ENCODE measurements at regions not wholly inside any gene's neighbourhood (a gene's known extent, or its start where the extent isn't known, plus 50 kb on each side); places are given as distances from the start of the nearest gene placed in this dataset.
"Not testable (repeated sequence)": the region's sequence is repeated elsewhere in the genome, so short reads cannot be mapped to it uniquely, and the experiment has no call there.

GRCh38 chr2:83253848-83254247, 1205.2 kb downstream of the SUCLG1 start:
- TF ChIP-seq CTCF (IDR thresholded peaks at IDR 0.05) (no peak), POLR2A (IDR thresholded peaks at IDR 0.05) (no peak)
- 80 to 92% (median 85%) methylated on average over 1 of the region's 1 CpG for WGBS, 4 donors
- Histone ChIP-seq H3K9me3 (peaks cover 0 to 6% (median 2%) of the 10 kb centered on the region in 12 donors), H3K27ac (no peak overlapping the region), H3K27me3 (no peaks in the 10 kb centered on the region), H3K36me3 (no peaks in the 10 kb centered on the region), H3K4me1 (no peaks in the 10 kb centered on the region), H3K4me3 (no peak overlapping the region)
- DNase-seq (no peak), ATAC-seq (no peak)
- intact Hi-C loops (cut with DNase I), result no loop called here

GRCh38 chr2:83251321-83251872, 1207.7 kb downstream of the SUCLG1 start:
- DNase-seq, result no peak
- intact Hi-C loops (cut with DNase I), result no loop called here
- H3K9me3 ChIP-seq, result peaks cover 0 to 9% (median 2%) of the 10 kb centered on the region in 12 donors
- no peaks in the 10 kb centered on the region for H3K4me1 ChIP-seq
- no peak for TF ChIP-seq POLR2A (IDR thresholded peaks at IDR 0.05)
- TF ChIP-seq CTCF (IDR thresholded peaks at IDR 0.05), result no peak
- no peaks in the 10 kb centered on the region for H3K27me3 ChIP-seq
- 71 to 93% (median 82%) methylated on average over 3 of the region's 3 CpGs for WGBS, 4 donors
- H3K36me3 ChIP-seq, result no peaks in the 10 kb centered on the region
- no peak overlapping the region for H3K4me3 ChIP-seq
- no peak overlapping the region for H3K27ac ChIP-seq
- ATAC-seq, result no peak

- H3K9me3 ChIP-seq; H3K4me1 ChIP-seq; H3K4me3 ChIP-seq; H3K36me3 ChIP-seq; H3K27ac ChIP-seq; H3K27me3 ChIP-seq; ATAC-seq; intact Hi-C loops (cut with DNase I): not testable (repeated sequence)
- peak in 1 of 5 donors; percentile 47 for DNase-seq
- 93 to 94% (median 94%) methylated on average over 18 to 30 of the region's 30 CpGs for WGBS, 4 donors
These were observed 1213.1 kb downstream of the SUCLG1 start for GRCh38 chr2:83245806-83246537.

- H3K4me1 ChIP-seq, result no peaks in the 10 kb centered on the region
- no peak overlapping the region for H3K27ac ChIP-seq
- intact Hi-C loops (cut with DNase I), result no loop called here
- H3K27me3 ChIP-seq, result no peaks in the 10 kb centered on the region
- no peak overlapping the region for H3K4me3 ChIP-seq
- 47 to 78% (median 62%) methylated on average over 2 of the region's 2 CpGs for WGBS, 4 donors
- ATAC-seq (no peak), DNase-seq (no peak)
- H3K9me3 ChIP-seq, result no peaks in the 10 kb centered on the region
- TF ChIP-seq POLR2A (IDR thresholded peaks at IDR 0.05) (no peak), CTCF (IDR thresholded peaks at IDR 0.05) (no peak)
- H3K36me3 ChIP-seq, result no peaks in the 10 kb centered on the region
These were observed 1218.5 kb downstream of the SUCLG1 start for GRCh38 chr2:83240611-83241010.

All from heart left ventricle (tissue), 16 donors.